GM21786 (cell line): ENCODE measurements at regions not wholly inside any gene's neighbourhood (a gene's known extent, or its start where the extent isn't known, plus 50 kb on each side); places are given as distances from the start of the nearest gene placed in this dataset.

Experiments
- ATAC-seq: cut with Tn5 transposase; IDR thresholded peaks from one replicate; pipeline ENCODE4 v1.9.1; 2021; ENCODE audit not compliant: unreplicated experiment

DNA sequence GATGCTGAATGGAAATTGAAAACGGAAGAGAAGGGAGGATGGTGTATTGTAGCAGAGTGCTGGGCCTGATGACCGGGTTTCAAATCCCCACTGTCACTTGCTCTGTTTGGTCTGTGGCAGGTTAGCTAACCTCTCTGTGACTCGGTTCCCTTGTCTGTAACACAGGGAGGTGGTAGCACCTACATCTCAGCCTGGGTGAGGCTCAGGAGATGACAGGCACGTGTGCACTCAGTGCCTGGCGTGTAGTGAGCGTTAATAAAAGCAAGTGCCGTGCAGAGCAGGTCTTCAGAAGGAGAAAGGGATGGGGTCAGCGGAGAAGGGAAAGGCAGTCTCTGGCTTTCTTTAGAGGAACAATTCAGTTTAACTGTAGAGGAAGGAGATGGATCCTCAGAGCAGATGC, 125.5 kb upstream of the SMIM21 start:
- no peak for ATAC-seq

GRCh38 chr18:75551071-75551470, 123.6 kb upstream of the SMIM21 start:
- no peak for ATAC-seq

DNA sequence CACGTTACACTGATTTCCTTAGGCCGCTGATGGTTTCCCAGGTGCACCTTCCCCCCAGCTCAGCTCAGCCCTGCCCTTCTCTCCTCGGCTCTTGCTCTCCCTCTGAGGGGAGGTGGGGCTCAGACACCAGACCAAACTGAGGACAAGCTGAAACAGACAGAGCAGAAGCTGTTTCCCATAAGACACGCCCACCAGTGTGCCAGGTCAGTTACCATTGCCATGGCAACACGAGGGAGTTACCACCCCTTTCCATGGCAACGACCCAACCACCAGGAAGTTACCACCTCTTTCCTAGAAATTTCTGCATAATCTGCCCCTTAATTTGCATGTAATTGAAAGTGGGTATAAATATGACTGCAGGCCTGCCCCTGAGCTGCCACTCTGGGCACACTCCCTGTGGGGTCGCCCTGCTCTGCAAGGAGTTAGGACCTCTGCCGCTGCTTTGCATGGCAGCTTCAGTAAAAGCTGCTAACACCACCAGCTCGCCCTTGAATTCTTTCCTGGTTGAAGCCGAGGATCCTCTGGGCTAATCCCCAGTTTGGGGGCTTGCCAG, 120.9 kb upstream of the SMIM21 start:
- no peak for ATAC-seq

GRCh38 chr18:75546964-75547363, 119.5 kb upstream of the SMIM21 start:
- ATAC-seq, result no peak

DNA sequence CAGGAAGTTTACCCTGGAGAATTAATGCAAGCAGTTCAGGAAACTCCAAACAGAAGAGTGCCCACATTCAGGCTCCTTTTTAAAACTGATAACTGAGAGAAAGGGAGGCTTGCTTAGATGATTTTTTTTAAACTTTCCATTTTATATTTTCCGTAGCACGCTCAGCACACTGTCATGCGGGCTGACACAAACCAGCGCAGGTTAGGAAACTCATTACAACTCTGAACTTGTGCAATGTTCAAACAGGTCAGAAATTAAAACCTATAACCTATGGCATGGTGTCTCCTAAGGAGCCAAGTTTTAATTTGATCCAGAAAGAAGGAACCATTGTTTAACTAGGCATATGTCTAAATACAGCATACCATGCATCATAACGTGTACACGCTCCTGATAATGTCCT, 117.7 kb upstream of the SMIM21 start:
- no peak for ATAC-seq

GRCh38 chr18:75544496-75544895, 117.0 kb upstream of the SMIM21 start:
- no peak for ATAC-seq

- no peak for ATAC-seq
These were observed 116.6 kb upstream of the SMIM21 start for GRCh38 chr18:75544051-75544481.

DNA sequence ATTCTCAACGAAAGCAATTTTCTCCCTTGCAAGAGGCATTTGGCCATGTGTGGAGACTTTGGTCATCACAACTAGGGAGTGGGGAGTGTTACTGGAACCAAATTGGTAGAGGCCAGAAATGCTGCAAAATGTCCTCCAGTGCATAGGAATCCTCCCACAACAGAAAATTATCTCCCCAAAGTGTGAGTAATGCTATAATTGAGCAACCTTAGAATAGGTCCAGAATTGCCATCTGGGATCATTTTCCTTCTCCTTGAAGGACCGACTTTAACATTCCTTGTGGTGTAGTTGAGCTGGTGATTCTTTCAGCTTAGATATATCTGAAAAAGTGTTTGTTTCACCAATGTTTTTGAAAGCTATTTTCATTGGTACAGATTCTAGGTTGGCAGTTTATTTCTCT, 111.2 kb upstream of the SMIM21 start:
- no peak for ATAC-seq

GRCh38 chr18:75533950-75534349, 106.4 kb upstream of the SMIM21 start:
- ATAC-seq, result no peak

DNA sequence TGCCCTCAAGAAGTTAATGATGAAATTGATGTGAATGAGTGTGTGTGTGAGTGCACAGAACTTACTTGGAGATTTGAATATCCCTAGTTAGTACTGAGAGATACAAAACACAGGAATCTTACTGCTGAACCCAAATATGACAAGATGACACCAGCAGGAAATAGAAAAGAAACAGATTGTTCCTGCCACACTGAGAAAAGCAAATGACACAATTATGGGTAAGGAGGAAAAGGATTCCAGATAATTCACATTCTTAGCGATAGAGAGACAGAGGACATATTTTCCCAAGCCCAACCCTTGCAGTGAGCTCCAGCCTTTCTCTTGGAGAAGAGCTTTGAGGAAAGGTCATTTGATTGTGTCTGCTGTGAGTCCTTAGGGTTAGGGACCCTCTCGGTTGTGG, 105.7 kb upstream of the SMIM21 start:
- ATAC-seq, result no peak

GRCh38 chr18:75531851-75532459, 104.5 kb upstream of the SMIM21 start:
- ATAC-seq, result no peak

- ATAC-seq, result no peak
These were observed 103.8 kb upstream of the SMIM21 start for GRCh38 chr18:75531212-75531850.

DNA sequence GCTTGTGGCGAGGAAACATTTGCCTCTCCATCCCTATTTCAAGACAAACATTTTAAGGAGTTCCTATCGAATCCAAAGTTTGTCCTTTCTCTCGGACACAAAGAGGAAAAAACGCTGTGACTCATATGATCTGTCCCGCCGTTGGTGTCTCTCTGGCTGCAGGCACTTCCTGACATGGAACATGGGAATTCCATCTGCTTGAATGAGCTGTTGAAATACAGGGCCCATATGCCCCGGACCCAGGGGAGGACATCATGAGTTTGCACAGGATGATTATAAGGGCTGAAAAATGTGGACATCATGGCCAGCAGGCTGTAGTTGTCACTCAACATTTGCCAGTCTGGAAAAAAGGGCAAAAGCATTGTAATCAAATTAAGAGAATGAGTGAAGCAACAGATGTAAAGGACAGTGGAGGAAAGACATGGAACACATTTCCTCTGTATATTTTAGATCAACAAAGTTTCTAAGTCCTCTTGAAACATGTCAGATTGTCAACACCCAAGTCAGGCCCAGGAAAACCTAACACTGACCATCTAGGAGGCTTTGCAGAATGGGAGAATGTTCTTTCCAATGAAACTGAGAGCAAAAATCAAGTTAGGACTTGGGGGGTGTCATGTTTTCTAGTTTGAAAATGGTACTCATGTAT, 103.2 kb upstream of the SMIM21 start:
- ATAC-seq, result no peak

- no peak for ATAC-seq
These were observed 102.6 kb upstream of the SMIM21 start for GRCh38 chr18:75530118-75530517.

- ATAC-seq, result no peak
These were observed 101.9 kb upstream of the SMIM21 start for GRCh38 chr18:75529394-75529793.

DNA sequence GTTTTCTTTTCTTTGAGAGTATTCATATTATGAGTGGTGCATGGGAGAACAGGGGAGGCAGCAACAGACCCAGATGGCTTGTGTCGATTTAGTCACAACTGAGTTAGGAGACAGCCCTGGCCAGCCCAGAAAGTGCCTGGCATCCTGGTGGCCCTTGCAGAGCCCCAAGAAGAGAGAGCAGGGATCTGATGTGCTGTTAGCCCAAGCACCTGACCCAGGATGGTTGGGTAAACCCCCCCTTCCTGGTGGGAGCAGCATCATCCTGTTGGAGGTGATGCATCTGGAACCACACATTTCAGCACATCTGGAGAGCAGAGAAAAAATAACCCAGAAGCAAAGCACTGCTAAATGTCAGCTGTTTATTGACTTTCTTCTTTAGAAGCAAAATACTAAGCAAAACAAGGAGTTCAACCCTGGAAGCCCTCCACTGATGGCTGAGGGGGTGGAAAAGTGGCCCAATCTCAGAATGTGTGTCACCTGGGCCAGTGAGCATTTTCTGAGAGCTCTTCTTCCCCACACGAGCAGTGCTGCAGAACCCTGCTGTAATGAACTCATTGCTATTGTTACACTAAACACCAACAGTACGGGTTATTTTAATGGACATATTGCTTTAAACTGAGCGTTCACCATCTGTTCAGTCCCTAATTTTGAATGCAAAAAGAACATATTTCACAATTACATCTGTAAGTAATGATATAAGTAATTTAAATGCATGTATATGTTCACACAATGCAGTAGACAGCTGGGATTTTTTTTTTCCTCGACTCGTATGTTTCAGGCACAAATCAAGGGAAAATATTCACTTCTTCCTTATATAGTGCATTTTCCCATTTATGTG, 100.6 kb upstream of the SMIM21 start:
- no peak for ATAC-seq

GRCh38 chr18:75526038-75526437, 98.5 kb upstream of the SMIM21 start:
- ATAC-seq, result no peak

- no peak for ATAC-seq
These were observed 97.8 kb upstream of the SMIM21 start for GRCh38 chr18:75525331-75525730.

DNA sequence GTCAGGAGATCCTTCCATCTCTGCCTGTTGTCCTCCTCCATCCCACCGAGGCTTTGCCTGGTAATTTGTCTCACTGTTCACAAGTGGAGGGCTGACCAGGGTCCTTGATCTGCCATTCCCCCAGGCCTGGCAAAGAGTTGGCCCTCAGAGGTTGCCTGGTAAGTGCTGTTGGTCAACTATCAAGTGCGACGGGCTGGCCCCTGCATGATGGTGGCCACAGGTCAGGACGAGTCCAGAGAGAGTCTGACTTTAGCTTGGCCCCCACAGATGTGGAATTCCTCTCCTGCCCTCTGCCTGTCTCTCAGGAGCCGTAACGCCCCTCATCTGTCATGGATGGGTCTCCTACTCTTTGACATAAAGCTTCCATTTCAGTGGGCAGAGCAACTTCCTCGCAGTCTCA, 97.3 kb upstream of the SMIM21 start:
- ATAC-seq, result no peak

DNA sequence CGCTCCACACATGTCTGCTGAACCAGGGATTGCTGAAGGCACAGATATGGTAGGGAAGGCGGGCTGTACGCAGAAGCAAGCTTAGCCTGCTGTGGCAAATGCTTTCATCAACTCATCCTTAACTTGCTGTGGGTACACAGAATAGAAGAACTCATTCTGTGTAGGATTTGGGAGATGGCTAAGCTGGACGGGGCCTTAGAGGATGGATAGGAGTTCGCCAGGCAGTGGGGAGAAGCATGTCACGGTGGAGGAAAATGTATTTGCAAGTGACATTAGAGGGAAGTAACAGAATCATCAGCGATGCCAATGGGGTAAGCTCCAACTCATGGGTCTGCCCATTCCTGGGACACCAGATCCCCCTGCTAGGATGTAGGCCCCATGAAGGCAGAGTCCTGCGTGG, 96.7 kb upstream of the SMIM21 start:
- ATAC-seq, result no peak

- no peak for ATAC-seq
These were observed 94.3 kb upstream of the SMIM21 start for GRCh38 chr18:75521816-75522215.
